GM23248 (cell line): ENCODE measurements at regions not wholly inside any gene's neighbourhood (a gene's known extent, or its start where the extent isn't known, plus 50 kb on each side); places are given as distances from the start of the nearest gene placed in this dataset.

Source experiments
- DNase-seq: peaks from one replicate; pipeline ENCODE4 v3.0.0-alpha.2; 2015
- H2AFZ ChIP-seq: fragments of 200-600 bp; sonication (generic); 2 replicates; pipeline ENCODE4 v1.6.1; 2016; ENCODE audit warnings: antibody characterized with exemption
- H3F3A ChIP-seq: fragments of 200-600 bp; sonication (generic); 2 replicates; pipeline ENCODE4 v1.6.1; 2016; ENCODE audit warnings: mild to moderate bottlenecking, antibody characterized with exemption, mixed run types; ENCODE audit not compliant: insufficient read depth
- H3K27ac ChIP-seq: fragments of 200-600 bp; sonication (generic); 2 replicates; pipeline ENCODE4 v1.5.1; 2016; ENCODE audit warnings: mild to moderate bottlenecking
- H3K27me3 ChIP-seq: fragments of 200-600 bp; sonication (generic); replicated peaks from 2 replicates; pipeline ENCODE4 v1.6.1; 2016; ENCODE audit warnings: mild to moderate bottlenecking; ENCODE audit not compliant: insufficient read depth
- H3K36me3 ChIP-seq: fragments of 200-600 bp; sonication (generic); 2 replicates; pipeline ENCODE4 v1.6.1; 2016; ENCODE audit warnings: low read depth, mild to moderate bottlenecking
- H3K4me1 ChIP-seq: fragments of 200-600 bp; sonication (generic); 2 replicates; pipeline ENCODE4 v1.6.1; 2016; ENCODE audit warnings: mild to moderate bottlenecking; ENCODE audit not compliant: insufficient read depth
- H3K4me2 ChIP-seq: fragments of 200-600 bp; sonication (generic); one replicate; pipeline ENCODE4 v1.6.1; 2016; ENCODE audit warnings: mild to moderate bottlenecking; ENCODE audit not compliant: unreplicated experiment
- H3K4me3 ChIP-seq: fragments of 200-600 bp; sonication (generic); 2 replicates; pipeline ENCODE4 v1.5.1; 2016; ENCODE audit warnings: mild to moderate bottlenecking
- H3K79me2 ChIP-seq: fragments of 200-600 bp; sonication (generic); 2 replicates; pipeline ENCODE4 v1.6.1; 2016; ENCODE audit warnings: mild to moderate bottlenecking; ENCODE audit not compliant: insufficient read depth
- H3K9ac ChIP-seq: fragments of 200-600 bp; sonication (generic); 2 replicates; pipeline ENCODE4 v1.6.1; 2016; ENCODE audit warnings: mild to moderate bottlenecking
- H3K9me2 ChIP-seq: fragments of 200-600 bp; sonication (generic); 2 replicates; pipeline ENCODE4 v1.6.1; 2016; ENCODE audit warnings: mixed run types, mild to moderate bottlenecking, moderate library complexity; ENCODE audit not compliant: insufficient read depth
- H3K9me3 ChIP-seq: fragments of 200-600 bp; sonication (generic); one replicate; pipeline ENCODE4 v1.6.1; 2017; ENCODE audit warnings: low read depth
- H4K20me1 ChIP-seq: fragments of 200-600 bp; sonication (generic); 2 replicates; pipeline ENCODE4 v1.6.0; 2016; ENCODE audit not compliant: insufficient read depth
- EZH2 ChIP-seq: fragments of 200-600 bp; sonication (generic); IDR thresholded peaks from 2 replicates; pipeline ENCODE4 v1.6.1; 2018; ENCODE audit warnings: antibody characterized with exemption, mild to moderate bottlenecking; ENCODE audit not compliant: insufficient read depth, poor library complexity, severe bottlenecking
- EZH2phosphoT487 ChIP-seq: fragments of 200-600 bp; sonication (generic); IDR thresholded peaks from 2 replicates; pipeline ENCODE4 v1.6.1; 2018; ENCODE audit warnings: antibody characterized with exemption, moderate library complexity, mild to moderate bottlenecking, low read depth; ENCODE audit not compliant: insufficient read depth
- WGBS, 2 experiments: methylation state at CpG; one replicate each; pipeline ENCODE4 v1.1.6; 2015 to 2017; ENCODE audit warnings: low lambda C conversion rate in 2 of 2, low coverage in 1 of 2; ENCODE audit errors: missing lambda C conversion rate in 2 of 2; 5-methylcytosine and 5-hydroxymethylcytosine counted together
- in situ Hi-C: fragments of 300-500 bp; cut with MboI; formaldehyde crosslinking; loops from 2 replicates; pipeline ENCODE4 v1.15.0; 2020

GRCh38 chr4:14284578-14284977 lies 657.1 kb upstream of the BOD1L1 start:
- Histone ChIP-seq H3K27me3 (no peaks in the 10 kb centered on the region), H3K9ac (no peak overlapping the region), H3K4me2 (no peak overlapping the region), H3K9me2 (no peaks in the 10 kb centered on the region), H3K9me3 (no peaks in the 10 kb centered on the region), H3K4me1 (no peaks in the 10 kb centered on the region), H3F3A (no peaks in the 10 kb centered on the region), H3K27ac (no peak overlapping the region), H3K36me3 (no peaks in the 10 kb centered on the region), H4K20me1 (no peaks in the 10 kb centered on the region), H3K79me2 (no peaks in the 10 kb centered on the region), H3K4me3 (no peak overlapping the region), H2AFZ (no peak overlapping the region)
- DNase-seq = no peak
- in situ Hi-C loops = no loop called here
- TF ChIP-seq EZH2phosphoT487 (no peak), EZH2 (no peak)

DNA sequence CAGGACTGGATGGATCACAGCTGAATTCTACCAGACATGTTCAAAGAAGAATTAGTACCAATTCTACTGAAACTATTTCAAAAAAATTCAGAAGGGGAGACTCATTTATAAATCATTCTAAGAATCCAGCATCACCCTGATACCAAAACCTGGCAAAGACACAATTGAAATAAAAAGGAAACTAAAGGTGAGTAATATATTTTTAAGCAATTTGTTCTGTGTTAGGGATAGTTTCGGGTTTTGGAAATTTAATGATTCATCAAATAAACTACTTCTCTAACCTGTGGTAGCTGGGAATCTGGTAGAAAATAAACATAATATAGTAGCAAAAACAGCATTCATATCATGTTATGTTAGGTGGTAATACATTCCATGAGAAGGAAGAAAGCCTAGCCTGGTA lies 662.2 kb upstream of the BOD1L1 start:
- Histone ChIP-seq H3K9me3 (no peaks in the 10 kb centered on the region), H4K20me1 (no peaks in the 10 kb centered on the region), H3K27ac (no peak overlapping the region), H3F3A (no peaks in the 10 kb centered on the region), H3K9me2 (no peaks in the 10 kb centered on the region), H3K27me3 (no peaks in the 10 kb centered on the region; the same call in 1 of the 2 replicates), H2AFZ (no peak overlapping the region), H3K9ac (no peak overlapping the region), H3K4me3 (no peak overlapping the region), H3K4me1 (peaks cover 7% of the 10 kb centered on the region; the same call in 1 of the 2 replicates), H3K79me2 (no peaks in the 10 kb centered on the region), H3K36me3 (no peaks in the 10 kb centered on the region), H3K4me2 (no peak overlapping the region)
- no peak for DNase-seq
- TF ChIP-seq EZH2phosphoT487 = no peak
- TF ChIP-seq EZH2 = no peak
- in situ Hi-C loops = no loop called here
- 28 to 39% methylated on average over 1 of the region's 1 CpG for WGBS, 2 experiments

GRCh38 chr4:14293582-14293981 lies 666.1 kb upstream of the BOD1L1 start:
- Histone ChIP-seq H3F3A (no peaks in the 10 kb centered on the region), H3K27ac (no peak overlapping the region), H3K9me2 (no peaks in the 10 kb centered on the region), H3K4me2 (no peak overlapping the region), H3K9ac (no peak overlapping the region), H3K79me2 (no peaks in the 10 kb centered on the region), H3K27me3 (no peaks in the 10 kb centered on the region; the same call in 1 of the 2 replicates), H3K9me3 (no peaks in the 10 kb centered on the region), H4K20me1 (no peaks in the 10 kb centered on the region), H3K36me3 (no peaks in the 10 kb centered on the region), H3K4me1 (peaks cover 8% of the 10 kb centered on the region; the same call in 1 of the 2 replicates), H3K4me3 (no peak overlapping the region), H2AFZ (no peak overlapping the region)
- DNase-seq = no peak
- TF ChIP-seq EZH2phosphoT487 = no peak
- in situ Hi-C loops = no loop called here
- 44 to 48% methylated on average over 3 of the region's 3 CpGs for WGBS, 2 experiments

- Histone ChIP-seq H3K79me2 (no peaks in the 10 kb centered on the region), H3K4me1 (peaks cover 8% of the 10 kb centered on the region; the same call in 1 of the 2 replicates), H3K27me3 (no peaks in the 10 kb centered on the region; the same call in 1 of the 2 replicates), H3F3A (no peaks in the 10 kb centered on the region), H3K9me2 (no peaks in the 10 kb centered on the region), H3K36me3 (no peaks in the 10 kb centered on the region), H2AFZ (no peak overlapping the region), H4K20me1 (no peaks in the 10 kb centered on the region), H3K4me3 (no peak overlapping the region), H3K9ac (no peak overlapping the region), H3K9me3 (no peaks in the 10 kb centered on the region), H3K4me2 (no peak overlapping the region), H3K27ac (no peak overlapping the region)
- peak; percentile 2 for DNase-seq
- in situ Hi-C loops = no loop called here
- 0 to 2% methylated on average over 2 of the region's 2 CpGs for WGBS, 2 experiments
- TF ChIP-seq EZH2phosphoT487 = no peak
- no peak for TF ChIP-seq EZH2
These were observed 667.1 kb upstream of the BOD1L1 start for GRCh38 chr4:14294611-14295010.

DNA sequence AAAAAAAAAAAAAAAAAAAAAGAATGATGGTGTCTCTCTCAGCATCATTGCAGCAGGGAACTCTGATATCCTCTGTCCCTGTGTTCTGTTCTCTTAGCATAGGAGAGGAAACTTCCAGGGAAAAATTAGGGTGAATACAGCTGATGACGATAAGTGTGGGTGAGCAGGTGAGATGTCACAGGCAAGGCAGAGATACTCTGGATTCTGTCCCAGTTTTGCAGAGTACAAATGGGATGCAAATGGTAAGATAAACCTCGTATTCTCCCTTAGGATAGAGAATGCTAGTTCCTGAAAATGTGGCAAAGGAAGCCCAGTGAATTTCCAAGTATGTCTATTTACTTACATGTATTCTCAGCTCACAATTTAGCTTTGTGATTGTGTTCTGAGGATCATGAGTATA lies 671.6 kb upstream of the BOD1L1 start:
- no peaks in the 10 kb centered on the region for H3K9me2 ChIP-seq
- TF ChIP-seq EZH2 = no peak
- TF ChIP-seq EZH2phosphoT487 = no peak
- H3K4me1 ChIP-seq = peaks cover 6% of the 10 kb centered on the region; the same call in 1 of the 2 replicates
- no peaks in the 10 kb centered on the region for H3K27me3 ChIP-seq
- no peak overlapping the region for H3K27ac ChIP-seq
- H3K36me3 ChIP-seq = no peaks in the 10 kb centered on the region
- 36 to 40% methylated on average over 2 of the region's 2 CpGs for WGBS, 2 experiments
- H3K79me2 ChIP-seq = no peaks in the 10 kb centered on the region
- no peak for DNase-seq
- in situ Hi-C loops = no loop called here
- H3K9ac ChIP-seq = no peak overlapping the region
- no peaks in the 10 kb centered on the region for H3K9me3 ChIP-seq
- no peaks in the 10 kb centered on the region for H4K20me1 ChIP-seq
- no peak overlapping the region for H3K4me3 ChIP-seq
- no peaks in the 10 kb centered on the region for H3F3A ChIP-seq
- H2AFZ ChIP-seq = no peak overlapping the region
- H3K4me2 ChIP-seq = no peak overlapping the region
